ENCODE measurements at regions not wholly inside any gene's neighbourhood (a gene's known extent, or its start where the extent isn't known, plus 50 kb on each side); places are given as distances from the start of the nearest gene placed in this dataset.

DNA sequence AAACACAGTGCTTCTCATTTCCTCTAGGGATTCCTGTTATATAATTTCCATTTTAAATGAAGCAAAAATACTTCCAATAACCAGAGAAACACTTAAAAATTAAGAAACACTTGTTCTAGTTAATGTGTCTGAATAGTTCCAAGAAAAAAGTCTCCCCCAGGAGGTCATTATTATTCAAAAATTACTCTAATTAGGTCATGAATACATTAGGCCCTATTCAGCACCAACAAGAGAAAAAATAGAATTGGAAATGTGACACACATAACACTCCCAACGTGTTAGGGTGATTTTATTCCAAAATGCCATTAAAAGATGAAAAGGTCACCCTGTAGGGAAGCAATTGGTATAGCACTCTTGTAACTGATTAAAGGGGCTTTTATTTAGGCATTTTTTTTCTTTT, 382.1 kb downstream of the TUSC7 start (continued):
- TF ChIP-seq, protein P1, sequence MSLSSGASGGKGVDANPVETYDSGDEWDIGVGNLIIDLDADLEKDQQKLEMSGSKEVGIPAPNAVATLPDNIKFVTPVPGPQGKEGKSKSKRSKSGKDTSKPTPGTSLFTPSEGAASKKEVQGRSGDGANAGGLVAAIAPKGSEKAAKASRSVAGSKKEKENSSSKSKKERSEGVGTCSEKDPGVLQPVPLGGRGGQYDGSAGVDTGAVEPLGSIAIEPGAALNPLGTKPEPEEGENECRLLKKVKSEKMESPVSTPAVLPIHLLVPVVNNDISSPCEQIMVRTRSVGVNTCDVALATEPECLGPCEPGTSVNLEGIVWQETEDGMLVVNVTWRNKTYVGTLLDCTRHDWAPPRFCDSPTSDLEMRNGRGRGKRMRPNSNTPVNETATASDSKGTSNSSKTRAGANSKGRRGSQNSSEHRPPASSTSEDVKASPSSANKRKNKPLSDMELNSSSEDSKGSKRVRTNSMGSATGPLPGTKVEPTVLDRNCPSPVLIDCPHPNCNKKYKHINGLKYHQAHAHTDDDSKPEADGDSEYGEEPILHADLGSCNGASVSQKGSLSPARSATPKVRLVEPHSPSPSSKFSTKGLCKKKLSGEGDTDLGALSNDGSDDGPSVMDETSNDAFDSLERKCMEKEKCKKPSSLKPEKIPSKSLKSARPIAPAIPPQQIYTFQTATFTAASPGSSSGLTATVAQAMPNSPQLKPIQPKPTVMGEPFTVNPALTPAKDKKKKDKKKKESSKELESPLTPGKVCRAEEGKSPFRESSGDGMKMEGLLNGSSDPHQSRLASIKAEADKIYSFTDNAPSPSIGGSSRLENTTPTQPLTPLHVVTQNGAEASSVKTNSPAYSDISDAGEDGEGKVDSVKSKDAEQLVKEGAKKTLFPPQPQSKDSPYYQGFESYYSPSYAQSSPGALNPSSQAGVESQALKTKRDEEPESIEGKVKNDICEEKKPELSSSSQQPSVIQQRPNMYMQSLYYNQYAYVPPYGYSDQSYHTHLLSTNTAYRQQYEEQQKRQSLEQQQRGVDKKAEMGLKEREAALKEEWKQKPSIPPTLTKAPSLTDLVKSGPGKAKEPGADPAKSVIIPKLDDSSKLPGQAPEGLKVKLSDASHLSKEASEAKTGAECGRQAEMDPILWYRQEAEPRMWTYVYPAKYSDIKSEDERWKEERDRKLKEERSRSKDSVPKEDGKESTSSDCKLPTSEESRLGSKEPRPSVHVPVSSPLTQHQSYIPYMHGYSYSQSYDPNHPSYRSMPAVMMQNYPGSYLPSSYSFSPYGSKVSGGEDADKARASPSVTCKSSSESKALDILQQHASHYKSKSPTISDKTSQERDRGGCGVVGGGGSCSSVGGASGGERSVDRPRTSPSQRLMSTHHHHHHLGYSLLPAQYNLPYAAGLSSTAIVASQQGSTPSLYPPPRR (CRISPR knock-in tag; IDR thresholded peaks at IDR 0.05; ENCODE audit: borderline replicate concordance), result no peak
- no peak for TF ChIP-seq POLR2B (IDR thresholded peaks at IDR 0.05; ENCODE audit: low read depth, partially characterized antibody)
- no peak for TF ChIP-seq TOE1 (IDR thresholded peaks at IDR 0.05; ENCODE audit: borderline replicate concordance)
- TF ChIP-seq TOE1 (CRISPR knock-in tag; IDR thresholded peaks at IDR 0.05; ENCODE audit: borderline replicate concordance, low read depth), result no peak
- TF ChIP-seq, protein P2, sequence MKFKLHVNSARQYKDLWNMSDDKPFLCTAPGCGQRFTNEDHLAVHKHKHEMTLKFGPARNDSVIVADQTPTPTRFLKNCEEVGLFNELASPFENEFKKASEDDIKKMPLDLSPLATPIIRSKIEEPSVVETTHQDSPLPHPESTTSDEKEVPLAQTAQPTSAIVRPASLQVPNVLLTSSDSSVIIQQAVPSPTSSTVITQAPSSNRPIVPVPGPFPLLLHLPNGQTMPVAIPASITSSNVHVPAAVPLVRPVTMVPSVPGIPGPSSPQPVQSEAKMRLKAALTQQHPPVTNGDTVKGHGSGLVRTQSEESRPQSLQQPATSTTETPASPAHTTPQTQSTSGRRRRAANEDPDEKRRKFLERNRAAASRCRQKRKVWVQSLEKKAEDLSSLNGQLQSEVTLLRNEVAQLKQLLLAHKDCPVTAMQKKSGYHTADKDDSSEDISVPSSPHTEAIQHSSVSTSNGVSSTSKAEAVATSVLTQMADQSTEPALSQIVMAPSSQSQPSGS (CRISPR knock-in tag; IDR thresholded peaks at IDR 0.05), result no peak
- no peak for TF ChIP-seq SRSF3 (IDR thresholded peaks at IDR 0.05; ENCODE audit: insufficient read depth, low read length)
- TF ChIP-seq CBX5 (IDR thresholded peaks at IDR 0.05; ENCODE audit: borderline replicate concordance, low read depth), result no peak
- TF ChIP-seq LARP7 (IDR thresholded peaks at IDR 0.05), result no peak

Measured in K562 (cell line).